ENCODE measurements at regions not wholly inside any gene's neighbourhood (a gene's known extent, or its start where the extent isn't known, plus 50 kb on each side); places are given as distances from the start of the nearest gene placed in this dataset.

DNA sequence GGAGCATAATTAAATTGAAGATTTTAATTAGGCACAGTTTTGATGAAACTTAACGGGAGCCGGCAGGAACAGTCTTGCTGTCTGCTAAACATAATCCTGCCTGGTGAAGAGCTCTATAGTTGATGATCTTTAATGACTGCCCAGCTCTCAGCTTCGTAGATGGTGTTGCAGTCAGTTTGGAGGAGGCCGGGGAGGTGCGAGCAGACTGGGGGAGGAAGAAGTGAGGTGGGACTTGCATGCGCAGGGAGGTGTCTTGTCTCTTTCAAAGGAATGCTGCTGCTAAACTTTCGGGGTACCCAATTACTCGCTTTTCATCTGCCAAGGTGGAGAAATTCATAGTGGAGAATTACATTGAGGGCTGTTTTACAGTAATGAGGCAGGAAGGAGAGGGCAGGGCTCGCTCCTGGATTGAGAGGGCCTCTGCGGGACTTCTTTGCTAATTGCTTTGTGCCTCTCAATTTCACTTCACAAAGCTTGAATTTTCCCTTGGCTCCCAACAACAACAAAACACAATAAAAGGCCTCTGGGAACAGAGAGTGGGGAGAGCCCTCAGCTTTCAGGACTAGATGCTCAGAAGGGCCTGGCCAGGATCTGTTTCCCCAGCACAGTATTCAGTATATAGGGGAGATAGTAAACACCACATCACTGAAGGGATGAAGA is 257.9 kb upstream of the ADRA1B start:
- CTCF ChIA-PET = no interaction called here
- Histone ChIP-seq H3K79me2 (ENCODE audit: control insufficient read depth, insufficient read depth, low read length) (no peaks in the 10 kb centered on the region), H3K36me3 (ENCODE audit: control insufficient read depth in 2 of 2, extremely low read depth in 1 of 2, insufficient read depth in 2 of 2, low read length in 2 of 2) (no peaks in the 10 kb centered on the region), H3K4me3 (replicated peaks in 1 of 3; ENCODE audit: insufficient read depth in 1 of 3, low read depth in 1 of 3, low read length in 3 of 3) (no peak overlapping the region), H3K9me1 (replicated peaks; ENCODE audit: control insufficient read depth, extremely low read depth, insufficient read depth, low read length) (no peaks in the 10 kb centered on the region), H2AFZ (ENCODE audit: low read depth, low read length) (no peak overlapping the region), H3K27ac (ENCODE audit: insufficient read depth, low read depth, low read length) (no peak overlapping the region), H3K9me3 (replicated peaks; ENCODE audit: control insufficient read depth, insufficient read depth, low read length) (no peaks in the 10 kb centered on the region), H3K9ac (replicated peaks; ENCODE audit: extremely low read depth, insufficient read depth, low read length) (no peak overlapping the region), H4K20me1 (replicated peaks; ENCODE audit: control insufficient read depth, extremely low read depth, insufficient read depth, low read length) (no peaks in the 10 kb centered on the region), H3K27me3 (ENCODE audit: control insufficient read depth in 2 of 2, insufficient read depth in 2 of 2, low read length in 2 of 2) (no peaks in the 10 kb centered on the region), H3K4me2 (ENCODE audit: insufficient read depth, low read length) (no peak overlapping the region), H3K4me1 (ENCODE audit: control insufficient read depth, extremely low read depth, insufficient read depth, low read length) (no peaks in the 10 kb centered on the region)
- intact Hi-C loops (cut with micrococcal nuclease) (no loop called here), dilution Hi-C loops (cut with MboI; ENCODE audit: extremely low pct_ligation_motif_present, low sequenced_read_pairs) (no loop called here)
- POLR2A ChIA-PET = no interaction called here
- FAIRE-seq (no peak), DNase-seq (ENCODE audit: low read depth, low spot score) (no peak)
- TF ChIP-seq EZH2 (IDR thresholded peaks at IDR 0.05; ENCODE audit: borderline replicate concordance, low read depth, low read length, severe bottlenecking) (no peak), POLR2AphosphoS5 (IDR thresholded peaks at IDR 0.05; ENCODE audit: insufficient read depth, low read depth, low read length) (no peak), POLR2A (IDR thresholded peaks at IDR 0.05; ENCODE audit: low read depth, low read length) (no peak), MYC (IDR thresholded peaks at IDR 0.05; ENCODE audit: low read depth, low read length) (no peak), JUN (IDR thresholded peaks at IDR 0.05; ENCODE audit: borderline replicate concordance, insufficient read depth, insufficient read length, low read depth) (no peak), GATA2 (IDR thresholded peaks at IDR 0.05; ENCODE audit: insufficient read depth, insufficient read length, low read depth, low read length) (no peak)
- TF ChIP-seq, protein P1, sequence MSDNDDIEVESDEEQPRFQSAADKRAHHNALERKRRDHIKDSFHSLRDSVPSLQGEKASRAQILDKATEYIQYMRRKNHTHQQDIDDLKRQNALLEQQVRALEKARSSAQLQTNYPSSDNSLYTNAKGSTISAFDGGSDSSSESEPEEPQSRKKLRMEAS (IDR thresholded peaks at IDR 0.05; ENCODE audit: insufficient read depth, insufficient read length) = no peak
- TF ChIP-seq, protein P2, sequence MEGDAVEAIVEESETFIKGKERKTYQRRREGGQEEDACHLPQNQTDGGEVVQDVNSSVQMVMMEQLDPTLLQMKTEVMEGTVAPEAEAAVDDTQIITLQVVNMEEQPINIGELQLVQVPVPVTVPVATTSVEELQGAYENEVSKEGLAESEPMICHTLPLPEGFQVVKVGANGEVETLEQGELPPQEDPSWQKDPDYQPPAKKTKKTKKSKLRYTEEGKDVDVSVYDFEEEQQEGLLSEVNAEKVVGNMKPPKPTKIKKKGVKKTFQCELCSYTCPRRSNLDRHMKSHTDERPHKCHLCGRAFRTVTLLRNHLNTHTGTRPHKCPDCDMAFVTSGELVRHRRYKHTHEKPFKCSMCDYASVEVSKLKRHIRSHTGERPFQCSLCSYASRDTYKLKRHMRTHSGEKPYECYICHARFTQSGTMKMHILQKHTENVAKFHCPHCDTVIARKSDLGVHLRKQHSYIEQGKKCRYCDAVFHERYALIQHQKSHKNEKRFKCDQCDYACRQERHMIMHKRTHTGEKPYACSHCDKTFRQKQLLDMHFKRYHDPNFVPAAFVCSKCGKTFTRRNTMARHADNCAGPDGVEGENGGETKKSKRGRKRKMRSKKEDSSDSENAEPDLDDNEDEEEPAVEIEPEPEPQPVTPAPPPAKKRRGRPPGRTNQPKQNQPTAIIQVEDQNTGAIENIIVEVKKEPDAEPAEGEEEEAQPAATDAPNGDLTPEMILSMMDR (IDR thresholded peaks at IDR 0.05; ENCODE audit: extremely low read depth in 1 of 2, insufficient read depth in 1 of 2, low read depth in 1 of 2, low read length in 2 of 2) = no peak
- no TSS peak for BruUV-seq (replicated peaks)
